HepG2 (cell line): ENCODE measurements at regions not wholly inside any gene's neighbourhood (a gene's known extent, or its start where the extent isn't known, plus 50 kb on each side); places are given as distances from the start of the nearest gene placed in this dataset.
A peak's percentile ranks its signal among the peaks of the same experiment; 100 is the strongest.

Experiments
- ADNP ChIP-seq: sonication (generic); formaldehyde crosslinking; IDR thresholded peaks from 2 replicates; pipeline ENCODE4 v1.4.0; 2020; ENCODE audit warnings: missing genetic modification reagents
- AFF4 ChIP-seq: sonication (generic); formaldehyde crosslinking; IDR thresholded peaks from 2 replicates; pipeline ENCODE4 v1.4.0; 2020; ENCODE audit warnings: missing genetic modification reagents
- ARNT2 ChIP-seq: sonication (generic); formaldehyde crosslinking; IDR thresholded peaks from 2 replicates; pipeline ENCODE4 v1.8.0; 2022; ENCODE audit warnings: mild to moderate bottlenecking, low read depth, missing genetic modification reagents, moderate library complexity
- DDIT3 ChIP-seq: sonication (generic); formaldehyde crosslinking; IDR thresholded peaks from 2 replicates; pipeline ENCODE4 v1.4.0; 2020; ENCODE audit warnings: mild to moderate bottlenecking, missing genetic modification reagents
- ETV6 ChIP-seq: sonication (generic); formaldehyde crosslinking; conservative IDR thresholded peaks from 2 replicates; pipeline ENCODE4 v1.4.0; 2020; ENCODE audit warnings: missing genetic modification reagents
- HNF4A ChIP-seq: sonication (generic); formaldehyde crosslinking; IDR thresholded peaks from 2 replicates; pipeline ENCODE4 v1.4.0; 2020; ENCODE audit warnings: missing genetic modification reagents
- HOMEZ ChIP-seq: IDR thresholded peaks from 2 replicates; pipeline ENCODE4 v1.6.1; 2016; ENCODE audit warnings: low read depth
- KDM6A ChIP-seq: IDR thresholded peaks from 2 replicates; pipeline ENCODE4 v1.6.1; 2016; ENCODE audit warnings: low read depth
- NKX3-1 ChIP-seq: sonication (generic); formaldehyde crosslinking; IDR thresholded peaks from 2 replicates; pipeline ENCODE4 v1.5.0; 2020; ENCODE audit warnings: missing genetic modification reagents
- ZBTB39 ChIP-seq: sonication (generic); formaldehyde crosslinking; IDR thresholded peaks from 2 replicates; pipeline ENCODE4 v1.5.0; 2020; ENCODE audit warnings: missing genetic modification reagents
- ZBTB7A ChIP-seq: sonication (generic); formaldehyde crosslinking; IDR thresholded peaks from 2 replicates; pipeline ENCODE4 v1.8.0; 2022; ENCODE audit warnings: mild to moderate bottlenecking, missing genetic modification reagents
- ZFP36L1 ChIP-seq: sonication (generic); formaldehyde crosslinking; IDR thresholded peaks from 2 replicates; pipeline ENCODE4 v1.8.0; 2022; ENCODE audit warnings: mild to moderate bottlenecking, missing genetic modification reagents, moderate library complexity
- ZGPAT ChIP-seq: IDR thresholded peaks from 2 replicates; pipeline ENCODE4 v1.6.1; 2016; ENCODE audit warnings: mild to moderate bottlenecking
- ZKSCAN8 ChIP-seq: IDR thresholded peaks from 2 replicates; pipeline ENCODE4 v1.6.1; 2016; ENCODE audit warnings: borderline replicate concordance, missing genetic modification reagents, missing compliant biosample characterization
- ZNF10 ChIP-seq: sonication (generic); formaldehyde crosslinking; IDR thresholded peaks from 2 replicates; pipeline ENCODE4 v1.4.0; 2020; ENCODE audit warnings: mild to moderate bottlenecking, low read depth, missing genetic modification reagents, borderline replicate concordance
- ZNF350 ChIP-seq: sonication (generic); formaldehyde crosslinking; IDR thresholded peaks from 2 replicates; pipeline ENCODE4 v1.4.0; 2020; ENCODE audit warnings: mild to moderate bottlenecking, low read depth, missing genetic modification reagents, borderline replicate concordance
- ZNF354B ChIP-seq: sonication (generic); formaldehyde crosslinking; IDR thresholded peaks from 2 replicates; pipeline ENCODE4 v1.8.0; 2022; ENCODE audit warnings: mild to moderate bottlenecking, missing genetic modification reagents
- ZNF468 ChIP-seq: sonication (generic); formaldehyde crosslinking; IDR thresholded peaks from 2 replicates; pipeline ENCODE4 v1.8.0; 2022; ENCODE audit warnings: mild to moderate bottlenecking, moderate library complexity, missing genetic modification reagents
- ZNF709 ChIP-seq: sonication (generic); formaldehyde crosslinking; IDR thresholded peaks from 2 replicates; pipeline ENCODE4 v1.5.0; 2020; ENCODE audit warnings: mild to moderate bottlenecking, missing genetic modification reagents

GRCh38 chr10:44259090-44259874 lies 125.6 kb downstream of the CXCL12 start (continued):
- TF ChIP-seq ZBTB39 (peak; percentile 95), DDIT3 (0 out of 2 replicates have a peak, but pooled peaks have one; percentile 55), ZNF10 (CRISPR knock-in tag) (no peak), ARNT2 (peak; percentile 87), ZKSCAN8 (peak; percentile 96), ZGPAT (CRISPR knock-in tag) (peak; percentile 99), ETV6 (CRISPR knock-in tag) (peak; percentile 70; the same call in 1 of the 2 replicates), ZNF350 (CRISPR knock-in tag) (peak; percentile 97), ADNP (CRISPR knock-in tag) (no peak), ZNF709 (CRISPR knock-in tag) (peak; percentile 51; the same call in 1 of the 2 replicates), KDM6A (peak; percentile 96), ZNF468 (CRISPR knock-in tag) (no peak), ZBTB7A (CRISPR knock-in tag) (peak; percentile 96), AFF4 (CRISPR knock-in tag) (no peak; the same call in 1 of the 2 replicates), NKX3-1 (CRISPR knock-in tag) (peak; percentile 90; the same call in 1 of the 2 replicates), ZFP36L1 (CRISPR knock-in tag) (no peak), ZNF354B (CRISPR knock-in tag) (no peak), HOMEZ (CRISPR knock-in tag) (peak; percentile 97), HNF4A (peak; percentile 99)
